PC-3 (cell line): ENCODE measurements at regions not wholly inside any gene's neighbourhood (a gene's known extent, or its start where the extent isn't known, plus 50 kb on each side); places are given as distances from the start of the nearest gene placed in this dataset.

Experiments
- CTCF ChIP-seq: fragments of 300-600 bp; sonication (generic); conservative IDR thresholded peaks from 2 replicates; pipeline ENCODE4 v1.5.1; 2017; ENCODE audit warnings: antibody characterized with exemption, low read depth, mild to moderate bottlenecking, low read length
- EZH2 ChIP-seq: fragments of 300-600 bp; sonication (generic); IDR thresholded peaks from one replicate; pipeline ENCODE4 v1.6.1; 2017; ENCODE audit warnings: antibody characterized with exemption, mild to moderate bottlenecking, low read length; ENCODE audit not compliant: unreplicated experiment
- EZH2phosphoT487 ChIP-seq: fragments of 300-600 bp; sonication (generic); IDR thresholded peaks from 2 replicates; pipeline ENCODE4 v1.6.1; 2018; ENCODE audit warnings: mild to moderate bottlenecking, antibody characterized with exemption, low read length, borderline replicate concordance

GRCh38 chr4:19579608-19580007 lies 672.1 kb upstream of the SLIT2 start:
- TF ChIP-seq CTCF (no peak), EZH2 (no peak), EZH2phosphoT487 (no peak)
